HEK293 (cell line): ENCODE measurements at regions not wholly inside any gene's neighbourhood (a gene's known extent, or its start where the extent isn't known, plus 50 kb on each side); places are given as distances from the start of the nearest gene placed in this dataset.

Experiments
- CTCF ChIA-PET: fragments of 350-600 bp; formaldehyde crosslinking; extraction: SDS; loops from one replicate; lab custom pipeline; 2021; ENCODE audit warnings: antibody characterized with exemption; lab: Yijun Ruan, JAX
- POLR2A ChIA-PET: fragments of 300-600 bp; formaldehyde crosslinking; extraction: SDS; loops from one replicate; lab custom pipeline; 2020; ENCODE audit warnings: antibody characterized with exemption, inconsistent platforms; lab: Yijun Ruan, JAX
- H3K27ac ChIP-seq: fragments of 200-500 bp; sonication (Bioruptor generic); 2 replicates; pipeline ENCODE4 v1.5.1; 2014; ENCODE audit warnings: low read depth, low read length, control low read depth, inconsistent platforms; ENCODE audit errors: extremely low read depth
- H3K36me3 ChIP-seq, 2 experiments: fragments of 200-500 bp in 1 of 2; sonication (Bioruptor generic) in 1 of 2; 1 replicate in 1 of 2; 2 replicates in 1 of 2; pipeline ENCODE4 v1.5.1; 2014 to 2017; ENCODE audit warnings: inconsistent platforms in 2 of 2, low read length in 2 of 2; ENCODE audit not compliant: control insufficient read depth in 2 of 2, insufficient read depth in 1 of 2
- H3K4me1 ChIP-seq: fragments of 200-500 bp; sonication (Bioruptor generic); 2 replicates; pipeline ENCODE4 v1.5.1; 2014; ENCODE audit warnings: mild to moderate bottlenecking, low read length, inconsistent platforms; ENCODE audit not compliant: control insufficient read depth, insufficient read depth
- H3K4me3 ChIP-seq: 2 replicates; pipeline ENCODE4 v1.5.1; 2011; ENCODE audit warnings: low read depth, mild to moderate bottlenecking, control low read depth, low read length, moderate library complexity
- H3K9me3 ChIP-seq: fragments of 200-500 bp; sonication (Bioruptor generic); 2 replicates; pipeline ENCODE4 v1.5.1; 2014; ENCODE audit warnings: low read depth, low read length, inconsistent platforms; ENCODE audit not compliant: control insufficient read depth, insufficient read depth
- ATF2 ChIP-seq: fragments of 450-650 bp; formaldehyde crosslinking; IDR thresholded peaks from 2 replicates; pipeline ENCODE4 v1.5.1; 2016; ENCODE audit warnings: missing biosample characterization, missing genetic modification characterization, low read depth
- HOXD13 ChIP-seq: sonication (generic); formaldehyde crosslinking; IDR thresholded peaks from 2 replicates; pipeline ENCODE4 v1.8.0; 2022; ENCODE audit warnings: missing genetic modification reagents, borderline replicate concordance
- KLF16 ChIP-seq: fragments of 450-650 bp; formaldehyde crosslinking; IDR thresholded peaks from 2 replicates; pipeline ENCODE4 v1.5.1; 2017; ENCODE audit warnings: missing biosample characterization, missing genetic modification characterization
- MZF1 ChIP-seq: fragments of 450-650 bp; formaldehyde crosslinking; IDR thresholded peaks from 2 replicates; pipeline ENCODE4 v1.5.1; 2017; ENCODE audit warnings: missing biosample characterization, missing genetic modification characterization, borderline replicate concordance
- SCRT2 ChIP-seq: fragments of 450-650 bp; formaldehyde crosslinking; IDR thresholded peaks from 2 replicates; pipeline ENCODE4 v1.5.1; 2016; ENCODE audit warnings: missing biosample characterization, missing genetic modification characterization
- YY2 ChIP-seq: fragments of 450-650 bp; formaldehyde crosslinking; IDR thresholded peaks from 2 replicates; pipeline ENCODE4 v1.5.1; 2016; ENCODE audit warnings: missing biosample characterization, missing genetic modification characterization
- ZNF239 ChIP-seq: fragments of 450-650 bp; formaldehyde crosslinking; IDR thresholded peaks from 2 replicates; pipeline ENCODE4 v1.5.1; 2016; ENCODE audit warnings: missing biosample characterization, missing genetic modification characterization
- ZNF518A ChIP-seq: fragments of 450-650 bp; formaldehyde crosslinking; conservative IDR thresholded peaks from 2 replicates; pipeline ENCODE4 v1.5.1; 2016; ENCODE audit warnings: low read depth, missing biosample characterization, missing genetic modification characterization

- TF ChIP-seq ZNF518A (tag by site-specific recombination) (no peak), YY2 (tag by site-specific recombination) (no peak), MZF1 (no peak), KLF16 (tag by site-specific recombination) (no peak)
Measured at GRCh38 chr11:45569776-45570175, 95.6 kb downstream of the CHST1 start (continued).

- Histone ChIP-seq H3K4me3 (no peak overlapping the region), H3K9me3 (no peaks in the 10 kb centered on the region), H3K36me3 (no peaks in the 10 kb centered on the region), H3K27ac (no peak overlapping the region), H3K4me1 (no peaks in the 10 kb centered on the region)
- no peak for TF ChIP-seq ATF2 (tag by site-specific recombination)
- no peak for TF ChIP-seq ZNF518A (tag by site-specific recombination)
- no peak for TF ChIP-seq KLF16 (tag by site-specific recombination)
- TF ChIP-seq SCRT2 (tag by site-specific recombination), result no peak
- POLR2A ChIA-PET, result interaction anchor here (0.6 kb wide), 1 partner anchor 220 kb away, joined by 3 read pairs; no protein-coding TSS in a partner anchor
- CTCF ChIA-PET, result interaction anchor here (1.2 kb wide), 1 partner anchor 8 kb away, joined by 4 read pairs; no protein-coding TSS in a partner anchor
Measured at GRCh38 chr11:45568049-45568448, 97.4 kb downstream of the CHST1 start.

GRCh38 chr11:45565446-45565988 is 99.9 kb downstream of the CHST1 start:
- Histone ChIP-seq H3K4me1 (no peaks in the 10 kb centered on the region), H3K4me3 (no peak overlapping the region), H3K27ac (no peak overlapping the region), H3K36me3 (no peaks in the 10 kb centered on the region), H3K9me3 (no peaks in the 10 kb centered on the region)
- ChIA-PET CTCF (no interaction called here), POLR2A (no interaction called here)
- TF ChIP-seq HOXD13, result no peak
- peak; percentile 77; the same call in 1 of the 2 replicates for TF ChIP-seq ZNF239 (tag by site-specific recombination)
